WI38 (cell line): ENCODE measurements at regions not wholly inside any gene's neighbourhood (a gene's known extent, or its start where the extent isn't known, plus 50 kb on each side); places are given as distances from the start of the nearest gene placed in this dataset.

Experiments
- H3K4me3 ChIP-seq: 2 replicates; pipeline ENCODE4 v1.5.1; 2011; ENCODE audit warnings: low read depth, mild to moderate bottlenecking, control low read depth, low read length
- TF ChIP-seq, protein P1 (sequence below): IDR thresholded peaks from 2 replicates; pipeline ENCODE4 v1.5.1; 2012; ENCODE audit warnings: low read depth, mild to moderate bottlenecking, control low read depth, low read length

DNA sequence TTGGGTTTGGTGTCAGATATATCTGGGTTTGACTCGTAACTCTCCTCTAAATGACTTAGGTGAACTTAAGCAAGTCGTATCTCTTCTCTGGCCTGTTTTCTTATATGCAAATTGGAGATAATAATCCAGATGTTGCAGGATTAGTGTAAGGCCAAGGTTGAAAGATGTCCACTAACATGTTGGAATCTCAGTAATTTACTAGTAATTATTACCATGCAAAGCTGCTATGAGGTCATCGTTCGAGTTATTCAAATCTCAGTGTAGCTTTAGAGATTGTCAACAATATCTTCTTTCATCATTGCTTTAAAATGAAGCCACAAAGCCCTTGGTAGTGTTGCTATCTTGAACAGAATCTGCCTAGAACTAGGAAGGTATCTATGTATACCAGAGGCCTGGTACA is 437.7 kb upstream of the KLF4 start:
- TF ChIP-seq, protein P1, sequence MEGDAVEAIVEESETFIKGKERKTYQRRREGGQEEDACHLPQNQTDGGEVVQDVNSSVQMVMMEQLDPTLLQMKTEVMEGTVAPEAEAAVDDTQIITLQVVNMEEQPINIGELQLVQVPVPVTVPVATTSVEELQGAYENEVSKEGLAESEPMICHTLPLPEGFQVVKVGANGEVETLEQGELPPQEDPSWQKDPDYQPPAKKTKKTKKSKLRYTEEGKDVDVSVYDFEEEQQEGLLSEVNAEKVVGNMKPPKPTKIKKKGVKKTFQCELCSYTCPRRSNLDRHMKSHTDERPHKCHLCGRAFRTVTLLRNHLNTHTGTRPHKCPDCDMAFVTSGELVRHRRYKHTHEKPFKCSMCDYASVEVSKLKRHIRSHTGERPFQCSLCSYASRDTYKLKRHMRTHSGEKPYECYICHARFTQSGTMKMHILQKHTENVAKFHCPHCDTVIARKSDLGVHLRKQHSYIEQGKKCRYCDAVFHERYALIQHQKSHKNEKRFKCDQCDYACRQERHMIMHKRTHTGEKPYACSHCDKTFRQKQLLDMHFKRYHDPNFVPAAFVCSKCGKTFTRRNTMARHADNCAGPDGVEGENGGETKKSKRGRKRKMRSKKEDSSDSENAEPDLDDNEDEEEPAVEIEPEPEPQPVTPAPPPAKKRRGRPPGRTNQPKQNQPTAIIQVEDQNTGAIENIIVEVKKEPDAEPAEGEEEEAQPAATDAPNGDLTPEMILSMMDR: no peak
- H3K4me3 ChIP-seq: no peak overlapping the region

DNA sequence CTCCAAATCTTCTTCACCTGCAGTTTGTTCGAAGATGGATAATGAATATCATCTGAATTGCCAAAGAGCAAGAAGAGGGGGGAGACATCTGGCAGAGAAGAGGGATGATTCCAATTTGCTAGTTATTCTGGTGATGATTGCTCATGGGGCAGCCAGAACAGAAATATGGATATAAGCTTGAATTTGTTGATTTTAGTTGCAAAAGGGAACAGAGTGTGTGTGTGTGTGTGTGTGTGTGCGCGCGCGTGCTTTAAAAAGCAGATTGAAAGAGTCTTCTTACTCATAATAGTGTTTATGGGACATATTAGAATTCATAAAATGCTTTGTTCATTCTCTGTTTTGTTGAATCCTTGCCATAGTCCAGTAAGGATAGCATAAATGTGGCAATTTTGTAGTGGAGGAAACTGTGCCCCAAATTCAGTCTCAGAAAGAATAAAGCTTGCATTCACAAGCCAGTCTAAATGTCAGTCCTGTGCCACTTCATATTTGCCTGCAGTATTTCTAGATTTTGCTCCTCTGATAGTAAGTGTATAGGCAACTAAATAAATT is 436.3 kb upstream of the KLF4 start:
- H3K4me3 ChIP-seq: no peak overlapping the region
- TF ChIP-seq, protein P1: no peak

DNA sequence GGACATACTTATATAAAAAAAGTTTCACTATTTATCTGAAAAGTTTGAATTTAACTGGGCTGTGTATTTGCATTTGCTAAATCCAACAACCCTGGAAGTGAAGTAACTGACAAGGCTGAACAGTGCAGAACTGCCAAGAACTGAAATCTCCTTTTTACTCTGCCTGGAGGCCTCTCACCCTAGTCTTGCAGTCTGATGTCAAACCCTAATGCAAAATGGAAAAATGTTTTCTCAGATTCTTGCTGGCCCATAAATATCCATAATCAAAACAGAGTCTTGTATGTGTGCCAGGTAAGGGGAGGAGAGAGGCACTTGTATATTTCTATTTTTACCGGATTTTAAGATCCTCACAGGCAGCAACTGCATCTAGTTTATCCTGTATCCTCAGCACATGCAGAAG is 432.7 kb upstream of the KLF4 start:
- TF ChIP-seq, protein P1: no peak
- no peak overlapping the region for H3K4me3 ChIP-seq

DNA sequence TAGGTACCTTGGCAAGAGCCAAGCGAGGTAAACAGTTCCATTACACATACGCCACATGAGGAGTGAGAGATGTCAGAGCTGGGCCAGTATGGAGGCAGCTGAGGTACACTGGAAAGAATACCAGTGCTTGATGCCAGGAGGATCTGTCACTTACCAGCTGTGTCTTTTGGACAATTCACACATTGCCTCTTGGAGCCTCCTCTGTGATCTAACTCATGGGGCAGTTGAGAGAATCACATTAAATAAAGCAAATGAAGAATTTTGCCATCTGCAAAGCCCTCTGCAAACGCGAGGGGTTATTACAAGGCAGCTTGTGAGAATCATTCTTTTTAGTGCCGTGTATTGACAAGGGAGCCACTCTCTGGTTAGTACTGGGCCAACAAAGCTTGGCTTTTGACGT is 429.7 kb upstream of the KLF4 start:
- TF ChIP-seq, protein P1: no peak
- no peak overlapping the region for H3K4me3 ChIP-seq

DNA sequence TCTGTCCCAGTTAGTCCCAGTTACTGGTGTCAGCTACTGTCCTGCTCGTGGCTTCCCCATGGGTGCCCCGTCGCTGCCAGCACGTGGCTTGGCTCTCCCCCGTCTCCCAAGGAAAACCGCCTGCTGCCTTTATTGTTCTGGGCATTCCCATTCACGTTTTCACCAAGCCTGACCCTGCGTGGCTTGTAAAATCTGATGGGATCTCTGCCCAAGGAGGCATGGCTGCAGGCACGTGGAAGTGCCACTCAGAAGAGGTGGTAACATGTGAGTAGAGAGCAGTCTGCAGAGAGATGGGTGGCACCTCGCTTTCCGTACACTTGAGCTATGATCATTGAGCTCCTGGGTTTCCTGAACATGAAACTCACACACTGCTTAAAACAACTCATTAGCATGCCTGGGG is 429.2 kb upstream of the KLF4 start:
- no peak overlapping the region for H3K4me3 ChIP-seq
- TF ChIP-seq, protein P1: no peak

DNA sequence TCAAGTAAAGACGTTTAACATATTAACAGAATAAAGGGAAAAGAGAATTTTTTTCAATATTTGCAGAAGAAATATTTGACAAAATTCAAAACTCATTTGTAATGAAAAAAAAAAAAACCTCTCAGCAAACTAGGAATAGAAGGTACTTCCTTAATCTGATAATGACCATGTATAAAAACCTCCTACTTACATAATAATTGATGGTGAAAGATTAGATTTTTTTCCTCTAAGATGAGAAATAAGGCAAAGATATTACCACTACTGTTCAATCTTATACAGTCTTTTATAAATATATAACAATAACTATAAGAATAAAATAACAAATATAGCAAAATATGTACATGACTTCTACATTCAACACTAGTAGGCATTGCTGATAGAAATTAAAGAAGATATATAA is 424.6 kb upstream of the KLF4 start:
- no peak overlapping the region for H3K4me3 ChIP-seq
- TF ChIP-seq, protein P1: no peak

DNA sequence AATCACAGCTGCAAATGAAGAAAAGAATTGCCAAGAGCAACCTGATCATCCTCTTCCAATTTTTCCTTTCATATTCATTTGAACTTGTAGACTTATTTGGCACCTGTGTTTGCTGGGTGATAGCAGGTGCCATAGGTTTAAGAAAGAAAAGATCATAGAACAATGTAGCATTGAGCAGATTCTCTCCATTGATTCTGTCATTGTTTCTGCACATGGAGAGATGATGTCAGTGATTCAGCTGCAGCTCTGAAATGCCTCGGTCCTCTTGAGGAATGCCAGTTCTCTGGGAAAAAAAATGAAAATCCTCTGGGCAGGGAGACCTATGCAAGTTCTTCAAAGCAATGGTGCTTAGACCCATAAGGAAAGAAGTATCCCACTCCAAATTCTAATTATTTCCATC is 418.1 kb upstream of the KLF4 start:
- no peak overlapping the region for H3K4me3 ChIP-seq
- TF ChIP-seq, protein P1: no peak
